WTC11 (cell line): ENCODE measurements at regions not wholly inside any gene's neighbourhood (a gene's known extent, or its start where the extent isn't known, plus 50 kb on each side); places are given as distances from the start of the nearest gene placed in this dataset.

Experiments used
- ATF3 ChIP-seq: sonication (generic); formaldehyde crosslinking; conservative IDR thresholded peaks from 2 replicates; pipeline ENCODE4 v1.8.1; 2022; ENCODE audit warnings: mild to moderate bottlenecking, missing genetic modification reagents
- E2F4 ChIP-seq: sonication (generic); formaldehyde crosslinking; IDR thresholded peaks from 2 replicates; pipeline ENCODE4 v1.8.1; 2022; ENCODE audit warnings: low read depth, mild to moderate bottlenecking, moderate library complexity, missing genetic modification reagents, borderline replicate concordance
- ELF4 ChIP-seq: sonication (generic); formaldehyde crosslinking; IDR thresholded peaks from 2 replicates; pipeline ENCODE4 v1.8.1; 2022; ENCODE audit warnings: low read depth, mild to moderate bottlenecking, moderate library complexity, missing genetic modification reagents
- ESRRA ChIP-seq: sonication (generic); formaldehyde crosslinking; IDR thresholded peaks from 2 replicates; pipeline ENCODE4 v1.8.1; 2022; ENCODE audit warnings: mild to moderate bottlenecking, missing genetic modification reagents, borderline replicate concordance
- JUN ChIP-seq: sonication (generic); formaldehyde crosslinking; IDR thresholded peaks from 2 replicates; pipeline ENCODE4 v1.8.0; 2023; ENCODE audit warnings: mild to moderate bottlenecking, missing genetic modification reagents
- MAX ChIP-seq: sonication (generic); formaldehyde crosslinking; IDR thresholded peaks from 2 replicates; pipeline ENCODE4 v1.8.0; 2022; ENCODE audit warnings: mild to moderate bottlenecking, missing genetic modification reagents
- NFE2L1 ChIP-seq: sonication (generic); formaldehyde crosslinking; IDR thresholded peaks from 2 replicates; pipeline ENCODE4 v1.8.1; 2023; ENCODE audit warnings: missing genetic modification reagents
- NR2C2 ChIP-seq: sonication (generic); formaldehyde crosslinking; IDR thresholded peaks from 2 replicates; pipeline ENCODE4 v1.8.0; 2022; ENCODE audit warnings: mild to moderate bottlenecking, missing genetic modification reagents
- TEAD1 ChIP-seq: sonication (generic); formaldehyde crosslinking; IDR thresholded peaks from 2 replicates; pipeline ENCODE4 v1.8.0; 2022; ENCODE audit warnings: mild to moderate bottlenecking, missing genetic modification reagents
- USF2 ChIP-seq: sonication (generic); formaldehyde crosslinking; IDR thresholded peaks from 2 replicates; pipeline ENCODE4 v1.8.1; 2023; ENCODE audit warnings: mild to moderate bottlenecking, missing genetic modification reagents, moderate library complexity
- ZNF396 ChIP-seq: fragments of 250-450 bp; sonication (Bioruptor Pico); IDR thresholded peaks from 2 replicates; pipeline ENCODE4 v1.8.0; 2021; ENCODE audit warnings: mild to moderate bottlenecking, moderate library complexity, borderline replicate concordance
- ZSCAN18 ChIP-seq: fragments of 250-450 bp; sonication (Bioruptor Pico); IDR thresholded peaks from 2 replicates; pipeline ENCODE4 v2.1.2; 2022; ENCODE audit warnings: mild to moderate bottlenecking, moderate library complexity
- TF ChIP-seq, protein P1 (sequence below): fragments of 200-600 bp; IDR thresholded peaks from 2 replicates; pipeline ENCODE4 v1.8.0; 2022; ENCODE audit warnings: antibody characterized with exemption
- TF ChIP-seq, protein P2 (sequence below): sonication (generic); formaldehyde crosslinking; IDR thresholded peaks from 2 replicates; pipeline ENCODE4 v1.8.1; 2022; ENCODE audit warnings: low read depth, missing genetic modification reagents, borderline replicate concordance

GRCh38 chr16:47888142-47888541 is 267.7 kb downstream of the ABCC12 start:
- TF ChIP-seq JUN (CRISPR knock-in tag) (no peak), NFE2L1 (no peak), USF2 (CRISPR knock-in tag) (no peak), ELF4 (no peak), ZNF396 (CRISPR knock-in tag) (no peak), E2F4 (no peak), ZSCAN18 (no peak), ATF3 (no peak), NR2C2 (no peak), TEAD1 (no peak), MAX (no peak), ESRRA (CRISPR knock-in tag) (no peak)
- TF ChIP-seq, protein P1, sequence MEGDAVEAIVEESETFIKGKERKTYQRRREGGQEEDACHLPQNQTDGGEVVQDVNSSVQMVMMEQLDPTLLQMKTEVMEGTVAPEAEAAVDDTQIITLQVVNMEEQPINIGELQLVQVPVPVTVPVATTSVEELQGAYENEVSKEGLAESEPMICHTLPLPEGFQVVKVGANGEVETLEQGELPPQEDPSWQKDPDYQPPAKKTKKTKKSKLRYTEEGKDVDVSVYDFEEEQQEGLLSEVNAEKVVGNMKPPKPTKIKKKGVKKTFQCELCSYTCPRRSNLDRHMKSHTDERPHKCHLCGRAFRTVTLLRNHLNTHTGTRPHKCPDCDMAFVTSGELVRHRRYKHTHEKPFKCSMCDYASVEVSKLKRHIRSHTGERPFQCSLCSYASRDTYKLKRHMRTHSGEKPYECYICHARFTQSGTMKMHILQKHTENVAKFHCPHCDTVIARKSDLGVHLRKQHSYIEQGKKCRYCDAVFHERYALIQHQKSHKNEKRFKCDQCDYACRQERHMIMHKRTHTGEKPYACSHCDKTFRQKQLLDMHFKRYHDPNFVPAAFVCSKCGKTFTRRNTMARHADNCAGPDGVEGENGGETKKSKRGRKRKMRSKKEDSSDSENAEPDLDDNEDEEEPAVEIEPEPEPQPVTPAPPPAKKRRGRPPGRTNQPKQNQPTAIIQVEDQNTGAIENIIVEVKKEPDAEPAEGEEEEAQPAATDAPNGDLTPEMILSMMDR: no peak
- TF ChIP-seq, protein P2, sequence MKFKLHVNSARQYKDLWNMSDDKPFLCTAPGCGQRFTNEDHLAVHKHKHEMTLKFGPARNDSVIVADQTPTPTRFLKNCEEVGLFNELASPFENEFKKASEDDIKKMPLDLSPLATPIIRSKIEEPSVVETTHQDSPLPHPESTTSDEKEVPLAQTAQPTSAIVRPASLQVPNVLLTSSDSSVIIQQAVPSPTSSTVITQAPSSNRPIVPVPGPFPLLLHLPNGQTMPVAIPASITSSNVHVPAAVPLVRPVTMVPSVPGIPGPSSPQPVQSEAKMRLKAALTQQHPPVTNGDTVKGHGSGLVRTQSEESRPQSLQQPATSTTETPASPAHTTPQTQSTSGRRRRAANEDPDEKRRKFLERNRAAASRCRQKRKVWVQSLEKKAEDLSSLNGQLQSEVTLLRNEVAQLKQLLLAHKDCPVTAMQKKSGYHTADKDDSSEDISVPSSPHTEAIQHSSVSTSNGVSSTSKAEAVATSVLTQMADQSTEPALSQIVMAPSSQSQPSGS: no peak
